ENCODE measurements at regions not wholly inside any gene's neighbourhood (a gene's known extent, or its start where the extent isn't known, plus 50 kb on each side); places are given as distances from the start of the nearest gene placed in this dataset.

- ATAC-seq = no peak
- CTCF ChIA-PET = interaction anchor here (0.6 to 1.4 kb wide), 4 partner anchors 45 to 1193 kb away, joined by 3 read pairs; no protein-coding TSS in a partner anchor
- in situ Hi-C loops (cut with MboI) = no loop called here
- SMC1A ChIA-PET (ENCODE audit: uncharacterized antibody, unreplicated experiment) = no interaction called here
- Histone ChIP-seq H3K4me2 (ENCODE audit: control insufficient read depth, insufficient read depth) (no peak overlapping the region), H2AFZ (ENCODE audit: control insufficient read depth, low read depth, low read length) (no peak overlapping the region), H3K4me3 (no peak overlapping the region), H3K9ac (ENCODE audit: control insufficient read depth, insufficient read depth, low read length) (no peak overlapping the region), H3K27me3 (replicated peaks in 1 of 2; ENCODE audit: control insufficient read depth in 2 of 2, insufficient read depth in 2 of 2, low read length in 1 of 2) (peaks cover 4 to 10% of the 10 kb centered on the region in 2 experiments), H3K9me3 (replicated peaks; ENCODE audit: control insufficient read depth, insufficient read depth, low read length) (no peaks in the 10 kb centered on the region; the same call in 2 of the 3 replicates), H4K20me1 (ENCODE audit: control insufficient read depth, insufficient read depth) (no peaks in the 10 kb centered on the region), H3K27ac (ENCODE audit: control insufficient read depth, insufficient read depth) (no peak overlapping the region), H3K79me2 (ENCODE audit: control insufficient read depth, insufficient read depth, low read length) (no peaks in the 10 kb centered on the region), H3K36me3 (ENCODE audit: control insufficient read depth in 2 of 2, insufficient read depth in 2 of 2, low read length in 1 of 2) (no peaks in the 10 kb centered on the region), H3K4me1 (ENCODE audit: control insufficient read depth, insufficient read depth, low read length) (no peaks in the 10 kb centered on the region)
- DNase-seq (ENCODE audit: low read depth, low spot score) = no peak
- BruUV-seq (replicated peaks) = no TSS peak
- intact Hi-C loops (cut with micrococcal nuclease; ENCODE audit: unreplicated experiment) = no loop called here
- WGBS (ENCODE audit: insufficient coverage, insufficient replicate concordance, low lambda C conversion rate, missing lambda C conversion rate) = 9% methylated on average over 8 of the region's 8 CpGs
- RAD21 ChIA-PET (ENCODE audit: unreplicated experiment) = no interaction called here
- no peak for FAIRE-seq
- TF ChIP-seq BMI1 (IDR thresholded peaks at IDR 0.05; ENCODE audit: borderline replicate concordance) (no peak), SMC3 (IDR thresholded peaks at IDR 0.05; ENCODE audit: borderline replicate concordance, low read length) (no peak), RELB (IDR thresholded peaks at IDR 0.05; ENCODE audit: low read depth) (no peak), MEF2A (IDR thresholded peaks at IDR 0.05; ENCODE audit: insufficient read depth, low read depth, low read length) (no peak), BCL11A (IDR thresholded peaks at IDR 0.05; ENCODE audit: low read depth, low read length) (no peak)
- POLR2A ChIA-PET = no interaction called here
Measured at GRCh38 chr20:58131551-58132142, 96.8 kb downstream of the ANKRD60 start.

DNA sequence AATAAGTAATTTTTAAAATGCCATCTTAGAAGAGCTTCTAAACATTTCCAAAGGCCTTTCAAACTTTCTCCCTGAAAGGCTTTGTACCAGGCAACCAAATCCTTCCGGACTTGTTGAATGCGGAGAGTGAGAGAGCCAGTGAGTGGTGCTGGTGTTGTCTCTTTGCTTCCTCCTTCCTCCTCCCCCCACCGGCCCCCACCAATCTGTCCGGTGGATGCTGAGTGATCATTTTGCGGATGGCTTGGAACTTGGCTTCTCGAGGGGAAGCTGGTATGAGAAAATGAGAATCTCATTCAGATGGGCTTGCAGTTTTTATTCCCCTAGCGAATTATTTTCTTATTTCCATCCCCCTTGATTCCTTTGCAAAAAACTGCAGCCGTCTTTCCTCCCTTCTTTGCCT is 97.3 kb downstream of the ANKRD60 start:
- H3K4me3 ChIP-seq = no peak overlapping the region
- POLR2A ChIA-PET = no interaction called here
- no peak overlapping the region for H3K9ac ChIP-seq (ENCODE audit: control insufficient read depth, insufficient read depth, low read length)
- TF ChIP-seq LARP7 (IDR thresholded peaks at IDR 0.05) (no peak), BACH1 (IDR thresholded peaks at IDR 0.05; ENCODE audit: borderline replicate concordance) (no peak), RUNX3 (IDR thresholded peaks at IDR 0.05; ENCODE audit: low read length) (no peak)
- TF ChIP-seq, protein P1, sequence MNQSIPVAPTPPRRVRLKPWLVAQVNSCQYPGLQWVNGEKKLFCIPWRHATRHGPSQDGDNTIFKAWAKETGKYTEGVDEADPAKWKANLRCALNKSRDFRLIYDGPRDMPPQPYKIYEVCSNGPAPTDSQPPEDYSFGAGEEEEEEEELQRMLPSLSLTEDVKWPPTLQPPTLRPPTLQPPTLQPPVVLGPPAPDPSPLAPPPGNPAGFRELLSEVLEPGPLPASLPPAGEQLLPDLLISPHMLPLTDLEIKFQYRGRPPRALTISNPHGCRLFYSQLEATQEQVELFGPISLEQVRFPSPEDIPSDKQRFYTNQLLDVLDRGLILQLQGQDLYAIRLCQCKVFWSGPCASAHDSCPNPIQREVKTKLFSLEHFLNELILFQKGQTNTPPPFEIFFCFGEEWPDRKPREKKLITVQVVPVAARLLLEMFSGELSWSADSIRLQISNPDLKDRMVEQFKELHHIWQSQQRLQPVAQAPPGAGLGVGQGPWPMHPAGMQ (IDR thresholded peaks at IDR 0.05; ENCODE audit: borderline replicate concordance) = no peak
- peaks cover 4 to 10% of the 10 kb centered on the region in 2 experiments for H3K27me3 ChIP-seq (replicated peaks in 1 of 2; ENCODE audit: control insufficient read depth in 2 of 2, insufficient read depth in 2 of 2, low read length in 1 of 2)
- no TSS peak for BruUV-seq (replicated peaks)
- H4K20me1 ChIP-seq (ENCODE audit: control insufficient read depth, insufficient read depth) = no peaks in the 10 kb centered on the region
- in situ Hi-C loops (cut with MboI) = no loop called here
- no peaks in the 10 kb centered on the region for H3K79me2 ChIP-seq (ENCODE audit: control insufficient read depth, insufficient read depth, low read length)
- 39% methylated on average over 8 of the region's 8 CpGs for WGBS (ENCODE audit: insufficient coverage, insufficient replicate concordance, low lambda C conversion rate, missing lambda C conversion rate)
- no peak for FAIRE-seq
- H2AFZ ChIP-seq (ENCODE audit: control insufficient read depth, low read depth, low read length) = no peak overlapping the region
- DNase-seq (ENCODE audit: low read depth, low spot score) = no peak
- SMC1A ChIA-PET (ENCODE audit: uncharacterized antibody, unreplicated experiment) = no interaction called here
- ATAC-seq = no peak
- H3K4me2 ChIP-seq (ENCODE audit: control insufficient read depth, insufficient read depth) = no peak overlapping the region
- RAD21 ChIA-PET (ENCODE audit: unreplicated experiment) = no interaction called here
- CTCF ChIA-PET = interaction anchor here (0.6 kb wide), 2 partner anchors 119 to 1192 kb away, joined by 3 read pairs; no protein-coding TSS in a partner anchor
- no peaks in the 10 kb centered on the region; the same call in 2 of the 3 replicates for H3K9me3 ChIP-seq (replicated peaks; ENCODE audit: control insufficient read depth, insufficient read depth, low read length)
- H3K4me1 ChIP-seq (ENCODE audit: control insufficient read depth, insufficient read depth, low read length) = no peaks in the 10 kb centered on the region
- no peak overlapping the region for H3K27ac ChIP-seq (ENCODE audit: control insufficient read depth, insufficient read depth)
- no peaks in the 10 kb centered on the region for H3K36me3 ChIP-seq (ENCODE audit: control insufficient read depth in 2 of 2, insufficient read depth in 2 of 2, low read length in 1 of 2)
- intact Hi-C loops (cut with micrococcal nuclease; ENCODE audit: unreplicated experiment) = no loop called here

Measured in GM12878 (cell line).